Fibroblast of lung (primary cell): ENCODE measurements at regions not wholly inside any gene's neighbourhood (a gene's known extent, or its start where the extent isn't known, plus 50 kb on each side); places are given as distances from the start of the nearest gene placed in this dataset.

Source experiments
- DNase-seq, 2 donors: peaks; one replicate each; pipeline versions ENCODE4 v3.0.0 to v3.0.0-alpha.2; 2010; ENCODE audit warnings: low read depth in 2 of 2
- H2AFZ ChIP-seq: 2 replicates; pipeline ENCODE4 v1.5.1; 2012; ENCODE audit warnings: low read length, control low read depth, inconsistent platforms
- H3K27ac ChIP-seq: 2 replicates; pipeline ENCODE4 v1.5.1; 2011; ENCODE audit warnings: low read length, control low read depth; ENCODE audit not compliant: insufficient read depth
- H3K27me3 ChIP-seq: 2 replicates; pipeline ENCODE4 v1.5.1; 2011; ENCODE audit warnings: mild to moderate bottlenecking, low read length; ENCODE audit not compliant: control insufficient read depth, insufficient read depth
- H3K36me3 ChIP-seq: 2 replicates; pipeline ENCODE4 v1.5.1; 2011; ENCODE audit warnings: low read length; ENCODE audit not compliant: control insufficient read depth, insufficient read depth
- H3K4me1 ChIP-seq: 2 replicates; pipeline ENCODE4 v1.5.1; 2011; ENCODE audit warnings: low read length; ENCODE audit not compliant: control insufficient read depth, insufficient read depth; ENCODE audit errors: extremely low read depth
- H3K4me2 ChIP-seq: 2 replicates; pipeline ENCODE4 v1.5.1; 2011; ENCODE audit warnings: low read length, control low read depth; ENCODE audit not compliant: insufficient read depth; ENCODE audit errors: extremely low read depth
- H3K4me3 ChIP-seq, 4 experiments: fragments of 200-600 bp in 1 of 4; sonication (generic) in 1 of 4; replicated peaks in 1 of 4; 2 replicates each; pipeline ENCODE4 v1.5.1; 2011 to 2016; ENCODE audit warnings: low read length in 4 of 4, low read depth in 3 of 4, mild to moderate bottlenecking in 3 of 4, control low read depth in 2 of 4, inconsistent platforms in 1 of 4, mixed read lengths in 1 of 4; ENCODE audit not compliant: insufficient read depth in 1 of 4; ENCODE audit errors: control extremely low read depth in 1 of 4
- H3K79me2 ChIP-seq: 2 replicates; pipeline ENCODE4 v1.5.1; 2012; ENCODE audit warnings: mild to moderate bottlenecking, low read length, inconsistent platforms; ENCODE audit not compliant: control insufficient read depth, insufficient read depth
- H3K9ac ChIP-seq: 2 replicates; pipeline ENCODE4 v1.5.1; 2011; ENCODE audit warnings: mild to moderate bottlenecking, low read length, control low read depth; ENCODE audit not compliant: insufficient read depth
- H3K9me3 ChIP-seq: 2 replicates; pipeline ENCODE4 v1.5.1; 2012; ENCODE audit warnings: low read depth, low read length; ENCODE audit not compliant: control insufficient read depth, insufficient read depth
- H4K20me1 ChIP-seq: 2 replicates; pipeline ENCODE4 v1.5.1; 2011; ENCODE audit warnings: low read length; ENCODE audit not compliant: control insufficient read depth, insufficient read depth; ENCODE audit errors: extremely low read depth
- CTCF ChIP-seq, 2 donors: IDR thresholded peaks in 1 of 2; conservative IDR thresholded peaks in 1 of 2; 1 replicate in 1 of 2; 2 replicates in 1 of 2; pipeline ENCODE4 v1.5.1; 2011 to 2012; ENCODE audit warnings: low read length in 2 of 2, control low read depth in 1 of 2, inconsistent platforms in 1 of 2, low read depth in 1 of 2, mild to moderate bottlenecking in 1 of 2
- EZH2 ChIP-seq: IDR thresholded peaks from 2 replicates; pipeline ENCODE4 v1.5.1; 2012; ENCODE audit warnings: low read length, control low read depth, mild to moderate bottlenecking; ENCODE audit errors: missing control alignments

DNA sequence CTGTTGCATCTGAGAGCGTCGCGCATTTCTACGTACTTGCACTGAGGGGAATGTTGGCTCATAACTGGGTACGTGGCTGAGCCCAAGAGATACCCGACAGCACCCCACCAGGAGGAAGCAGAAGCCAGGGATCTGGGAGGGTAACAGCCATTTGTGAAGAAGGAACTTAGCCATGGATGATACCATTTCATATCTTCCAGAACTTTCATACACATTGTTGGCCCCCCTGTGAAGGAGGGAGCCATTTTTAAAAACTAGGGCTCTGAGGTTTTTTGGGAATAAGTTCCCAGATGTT lies 101.4 kb upstream of the SLC44A1 start:
- no peak for DNase-seq
- Histone ChIP-seq H3K9ac (no peak overlapping the region), H4K20me1 (no peaks in the 10 kb centered on the region), H3K27ac (no peak overlapping the region), H2AFZ (no peak overlapping the region), H3K4me1 (peaks cover 4% of the 10 kb centered on the region), H3K79me2 (no peaks in the 10 kb centered on the region), H3K9me3 (no peaks in the 10 kb centered on the region), H3K36me3 (no peaks in the 10 kb centered on the region), H3K4me3 (no peak overlapping the region), H3K4me2 (no peak overlapping the region), H3K27me3 (no peaks in the 10 kb centered on the region)
- TF ChIP-seq EZH2 = no peak
- TF ChIP-seq CTCF (conservative IDR thresholded peaks at IDR 0.05 in 1 of 2, IDR thresholded peaks at IDR 0.05 in 1 of 2; ENCODE audit: low read depth in 1 of 2, low read length in 2 of 2) = no peak

DNA sequence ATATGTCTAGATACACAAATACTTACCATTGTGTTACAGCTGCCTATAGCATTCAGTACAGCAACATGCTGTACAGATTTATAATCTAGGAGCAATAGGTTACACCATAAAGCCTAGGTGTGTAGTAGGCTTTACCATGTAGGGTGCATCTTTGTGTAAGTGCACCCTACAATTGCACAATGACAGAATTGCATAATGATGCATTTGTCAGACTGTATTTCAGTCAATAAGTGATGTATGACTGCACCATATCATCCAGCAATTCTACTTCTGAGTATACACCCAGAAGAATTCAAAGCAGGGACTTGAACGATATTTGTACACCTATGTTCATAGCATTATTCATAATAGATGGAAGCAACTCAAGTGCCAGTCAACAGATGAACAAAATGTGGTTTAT lies 100.4 kb upstream of the SLC44A1 start:
- no peak overlapping the region for H3K4me2 ChIP-seq
- H3K9ac ChIP-seq = no peak overlapping the region
- H2AFZ ChIP-seq = no peak overlapping the region
- H3K36me3 ChIP-seq = no peaks in the 10 kb centered on the region
- DNase-seq = no peak
- no peaks in the 10 kb centered on the region for H3K9me3 ChIP-seq
- no peaks in the 10 kb centered on the region for H4K20me1 ChIP-seq
- no peak overlapping the region for H3K4me3 ChIP-seq
- H3K79me2 ChIP-seq = no peaks in the 10 kb centered on the region
- no peaks in the 10 kb centered on the region for H3K27me3 ChIP-seq
- no peak for TF ChIP-seq EZH2
- TF ChIP-seq CTCF (conservative IDR thresholded peaks at IDR 0.05 in 1 of 2, IDR thresholded peaks at IDR 0.05 in 1 of 2; ENCODE audit: low read depth in 1 of 2, low read length in 2 of 2) = no peak
- H3K4me1 ChIP-seq = peaks cover 4% of the 10 kb centered on the region
- H3K27ac ChIP-seq = no peak overlapping the region

- Histone ChIP-seq H3K36me3 (no peaks in the 10 kb centered on the region), H2AFZ (no peak overlapping the region), H3K9ac (no peak overlapping the region), H3K27me3 (no peaks in the 10 kb centered on the region), H3K79me2 (no peaks in the 10 kb centered on the region), H4K20me1 (no peaks in the 10 kb centered on the region), H3K9me3 (no peaks in the 10 kb centered on the region), H3K4me3 (no peak overlapping the region), H3K27ac (no peak overlapping the region), H3K4me1 (peaks cover 4% of the 10 kb centered on the region), H3K4me2 (no peak overlapping the region)
- TF ChIP-seq CTCF (conservative IDR thresholded peaks at IDR 0.05 in 1 of 2, IDR thresholded peaks at IDR 0.05 in 1 of 2; ENCODE audit: low read depth in 1 of 2, low read length in 2 of 2) (no peak), EZH2 (no peak)
- DNase-seq = no peak
Measured at GRCh38 chr9:105144841-105145240, 99.6 kb upstream of the SLC44A1 start.
